Coronary artery (tissue), 2 donors: ENCODE measurements at regions not wholly inside any gene's neighbourhood (a gene's known extent, or its start where the extent isn't known, plus 50 kb on each side); places are given as distances from the start of the nearest gene placed in this dataset.

Experiments used
- DNase-seq: peaks from one replicate; pipeline ENCODE4 v3.0.0-alpha.2; 2017; ENCODE audit warnings: low spot score
- H3K27ac ChIP-seq, 2 donors: fragments of 200-600 bp; sonication (generic); one replicate each; pipeline ENCODE4 v1.5.1; 2016 to 2019
- H3K4me3 ChIP-seq: fragments of 200-600 bp; sonication (generic); 2 replicates; pipeline ENCODE4 v1.5.1; 2016; ENCODE audit warnings: mild to moderate bottlenecking, moderate library complexity
- CTCF ChIP-seq: fragments of 200-600 bp; sonication (generic); IDR thresholded peaks from one replicate; pipeline ENCODE4 v1.5.1; 2019; ENCODE audit warnings: antibody characterized with exemption

DNA sequence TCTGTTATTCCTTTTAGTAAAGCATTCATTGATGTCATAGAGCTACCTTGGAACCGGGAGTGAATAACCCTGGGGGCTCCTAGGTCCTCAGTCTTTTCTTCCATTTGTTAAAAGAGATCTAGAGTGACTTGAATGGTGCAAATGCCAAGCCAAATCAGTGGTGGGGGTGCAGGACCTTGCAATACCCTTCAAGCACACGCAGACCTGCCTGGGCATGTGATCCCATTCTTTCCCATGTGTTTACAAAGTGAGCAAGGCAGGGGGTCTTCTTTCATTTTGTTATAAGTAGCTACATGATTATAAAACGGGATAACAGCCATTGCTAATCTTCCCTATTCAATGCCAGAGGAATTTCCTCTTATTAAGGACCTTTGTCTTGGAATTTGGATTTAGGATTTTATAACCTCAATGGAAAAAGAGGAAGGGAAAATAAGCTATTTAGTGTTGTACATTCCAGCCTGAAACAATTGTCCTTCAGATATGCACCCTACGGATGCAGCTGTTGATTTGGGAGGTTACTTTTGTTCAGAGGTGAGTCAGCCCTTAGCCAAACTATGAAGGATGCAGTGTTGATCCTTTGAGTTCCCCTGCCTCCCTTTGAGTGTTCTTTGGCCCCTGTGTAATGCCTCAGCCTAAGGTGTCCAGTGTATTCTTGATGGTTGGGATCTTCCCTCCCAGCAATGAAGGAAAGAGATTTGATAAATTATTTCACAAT, 623.8 kb upstream of the HTR2C start:
- no peak for TF ChIP-seq CTCF
- DNase-seq, result no peak
- Histone ChIP-seq H3K4me3 (no peak overlapping the region), H3K27ac (no peak overlapping the region)

DNA sequence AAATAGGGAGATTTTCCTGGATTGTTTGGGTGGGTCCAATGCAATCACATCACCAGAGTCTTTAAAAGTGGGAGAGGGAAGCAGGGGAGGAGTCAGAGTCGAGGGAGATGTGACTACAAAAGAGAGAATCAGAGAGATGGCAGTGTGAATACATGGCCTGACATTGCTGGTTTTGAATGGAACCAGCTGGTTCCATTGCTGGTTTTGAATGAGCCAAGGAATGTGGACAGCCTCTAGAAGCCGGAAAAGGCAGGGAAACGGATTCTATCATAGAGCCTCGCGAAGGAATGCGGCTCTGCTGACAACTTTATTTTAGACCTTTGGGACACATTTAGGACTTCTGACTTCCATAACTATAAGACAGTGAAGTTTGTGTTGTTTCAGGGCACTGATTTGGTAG, 627.0 kb upstream of the HTR2C start:
- Histone ChIP-seq H3K4me3 (no peak overlapping the region), H3K27ac (no peak overlapping the region)
- no peak for TF ChIP-seq CTCF
- DNase-seq, result no peak

DNA sequence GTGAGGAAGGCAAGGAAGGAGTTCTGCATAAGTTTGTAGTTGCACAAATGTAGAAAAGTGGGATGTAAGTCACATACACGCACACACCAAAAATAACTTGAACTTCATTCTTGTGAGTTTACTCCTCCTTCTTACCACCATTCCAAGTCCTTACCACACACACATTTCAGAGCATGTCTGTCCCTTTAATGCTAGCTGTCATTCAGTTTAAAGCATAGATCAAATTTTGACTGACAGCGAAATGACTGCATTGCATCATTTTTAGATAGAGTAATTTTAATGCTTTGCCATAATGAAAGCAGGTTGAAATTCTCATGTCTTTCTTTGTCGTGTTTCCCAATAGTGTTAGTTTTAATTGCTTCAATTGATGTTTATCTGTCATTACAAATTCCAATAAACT, 629.6 kb upstream of the HTR2C start:
- no peak for TF ChIP-seq CTCF
- no peak for DNase-seq
- Histone ChIP-seq H3K4me3 (no peak overlapping the region), H3K27ac (no peak overlapping the region)

DNA sequence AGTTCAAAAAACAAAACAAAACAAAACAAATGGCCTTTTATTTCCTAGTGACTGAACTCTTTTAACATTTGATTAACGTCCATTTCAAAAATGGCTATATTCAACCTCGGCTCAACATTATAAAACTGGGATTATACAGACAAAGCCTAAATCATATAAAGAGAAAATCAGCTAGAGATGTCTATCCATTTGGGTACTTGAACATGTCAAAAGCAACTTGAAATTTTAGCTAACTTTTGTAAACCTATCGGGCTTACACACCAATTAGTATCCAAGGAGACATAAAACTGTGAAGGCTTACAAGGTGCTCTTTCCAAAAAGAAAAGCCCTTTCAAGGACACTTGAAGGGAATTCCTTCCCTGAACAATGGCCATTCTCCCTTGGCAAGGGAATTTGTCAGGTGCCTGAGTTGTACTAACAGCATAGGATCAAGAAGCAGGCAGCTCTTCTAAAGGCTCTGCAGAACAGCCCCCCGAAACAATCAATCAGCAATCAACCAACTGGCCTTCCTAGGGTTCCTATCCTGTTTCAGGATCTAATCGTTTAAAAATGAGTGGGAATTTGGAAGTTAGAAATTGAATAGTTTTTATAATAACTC, 633.7 kb upstream of the HTR2C start:
- no peak overlapping the region for H3K4me3 ChIP-seq
- H3K27ac ChIP-seq, result no peak overlapping the region
- no peak for TF ChIP-seq CTCF
- DNase-seq, result no peak

- DNase-seq, result no peak
- no peak overlapping the region for H3K4me3 ChIP-seq
- no peak for TF ChIP-seq CTCF
- H3K27ac ChIP-seq, result no peak overlapping the region
Measured at GRCh38 chrX:113947548-113947947, 636.3 kb upstream of the HTR2C start.

GRCh38 chrX:113935518-113935917, 648.4 kb upstream of the HTR2C start:
- no peak overlapping the region for H3K27ac ChIP-seq
- no peak for DNase-seq
- H3K4me3 ChIP-seq, result no peak overlapping the region
- TF ChIP-seq CTCF, result no peak

DNA sequence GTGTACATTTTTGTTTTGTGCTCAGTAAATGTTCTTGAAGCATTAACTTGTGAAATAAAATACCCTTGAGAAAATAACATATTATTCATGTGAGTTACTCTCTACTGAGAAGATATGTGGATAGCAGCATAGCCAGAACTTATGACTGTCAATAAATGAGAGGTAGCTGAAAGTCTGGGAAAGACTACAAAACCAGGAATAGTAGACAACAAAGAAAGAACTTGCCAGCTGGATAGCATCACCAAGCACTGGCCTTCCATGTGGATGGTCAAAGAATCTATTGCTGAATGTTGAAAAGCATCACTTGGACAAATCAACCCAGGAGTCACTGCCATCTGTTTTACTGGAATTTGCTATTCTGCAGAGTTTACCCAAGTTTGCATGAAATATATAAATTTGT, 650.0 kb upstream of the HTR2C start:
- H3K27ac ChIP-seq, result no peak overlapping the region
- TF ChIP-seq CTCF, result no peak
- no peak for DNase-seq
- no peak overlapping the region for H3K4me3 ChIP-seq
